Neural cell (in vitro differentiated cells): ENCODE measurements at regions not wholly inside any gene's neighbourhood (a gene's known extent, or its start where the extent isn't known, plus 50 kb on each side); places are given as distances from the start of the nearest gene placed in this dataset.

ENCODE experiments used
- H2AFZ ChIP-seq: fragments of 200-600, 300-800 bp; sonication (generic), shearing (Covaris generic); 2 replicates; pipeline ENCODE4 v1.6.0; 2014; ENCODE audit warnings: low read depth, mild to moderate bottlenecking, antibody characterized with exemption, low read length, moderate library complexity
- H3F3A ChIP-seq: fragments of 200-600 bp; shearing (Covaris generic); 2 replicates; pipeline ENCODE4 v1.6.1; 2016; ENCODE audit warnings: mild to moderate bottlenecking, moderate library complexity, mixed read lengths, antibody characterized with exemption, low read length; ENCODE audit not compliant: insufficient read depth, poor library complexity, severe bottlenecking
- H3K27ac ChIP-seq: fragments of 200-600, 300-800 bp; sonication (generic), shearing (Covaris generic); 2 replicates; pipeline ENCODE4 v1.5.1; 2014; ENCODE audit warnings: mild to moderate bottlenecking, low read length, moderate library complexity
- H3K27me3 ChIP-seq: fragments of 300-800, 200-600 bp; sonication (generic), shearing (Covaris generic); 2 replicates; pipeline ENCODE4 v1.6.0; 2014; ENCODE audit warnings: mild to moderate bottlenecking, low read depth, low read length, moderate library complexity; ENCODE audit not compliant: insufficient read depth
- H3K36me3 ChIP-seq: fragments of 300-800, 200-600 bp; sonication (generic), shearing (Covaris generic); 2 replicates; pipeline ENCODE4 v1.5.1; 2014; ENCODE audit warnings: mild to moderate bottlenecking, antibody characterized with exemption, low read length, moderate library complexity; ENCODE audit not compliant: insufficient read depth
- H3K4me2 ChIP-seq: fragments of 300-800, 200-600 bp; sonication (generic), shearing (Covaris generic); 2 replicates; pipeline ENCODE4 v1.6.0; 2014; ENCODE audit warnings: mild to moderate bottlenecking, low read length
- H3K4me3 ChIP-seq: fragments of 300-800, 200-600 bp; sonication (generic), shearing (Covaris generic); 2 replicates; pipeline ENCODE4 v1.5.1; 2014; ENCODE audit warnings: mild to moderate bottlenecking, low read length, moderate library complexity
- H3K79me2 ChIP-seq: fragments of 200-600 bp; shearing (Covaris generic); replicated peaks from 2 replicates; pipeline ENCODE4 v1.6.0; 2014; ENCODE audit warnings: mild to moderate bottlenecking, low read length, moderate library complexity; ENCODE audit not compliant: insufficient read depth
- H3K9ac ChIP-seq: fragments of 300-800, 200-600 bp; sonication (generic), shearing (Covaris generic); 2 replicates; pipeline ENCODE4 v1.6.1; 2016; ENCODE audit warnings: mild to moderate bottlenecking, low read length, mixed read lengths
- H3K9me2 ChIP-seq: fragments of 200-600 bp; shearing (Covaris generic); 2 replicates; pipeline ENCODE4 v1.6.1; 2016; ENCODE audit warnings: mild to moderate bottlenecking, low read length, mixed read lengths; ENCODE audit not compliant: insufficient read depth
- H3K9me3 ChIP-seq: fragments of 200-600, 300-800 bp; sonication (generic), shearing (Covaris generic); 2 replicates; pipeline ENCODE4 v1.6.1; 2016; ENCODE audit warnings: mild to moderate bottlenecking, mixed run types, low read length, moderate library complexity, mixed read lengths
- H4K20me1 ChIP-seq: fragments of 200-600 bp; shearing (Covaris generic); 2 replicates; pipeline ENCODE4 v1.6.1; 2016; ENCODE audit warnings: mild to moderate bottlenecking, mixed run types; ENCODE audit not compliant: insufficient read depth
- CTCF ChIP-seq: fragments of 450-650 bp; IDR thresholded peaks from 2 replicates; pipeline ENCODE4 v1.5.1; 2014; ENCODE audit warnings: antibody characterized with exemption, mild to moderate bottlenecking, moderate library complexity; ENCODE audit not compliant: poor library complexity, severe bottlenecking
- EP300 ChIP-seq: fragments of 450-650 bp; conservative IDR thresholded peaks from 2 replicates; pipeline ENCODE4 v1.6.1; 2014; ENCODE audit warnings: antibody characterized with exemption, mild to moderate bottlenecking, moderate library complexity; ENCODE audit not compliant: poor library complexity, severe bottlenecking
- EZH2 ChIP-seq: fragments of 200-600, 300-800 bp; shearing (Covaris generic), sonication (generic); IDR thresholded peaks from 2 replicates; pipeline ENCODE4 v1.6.1; 2014; ENCODE audit warnings: antibody characterized with exemption, low read length, borderline replicate concordance, mild to moderate bottlenecking; ENCODE audit not compliant: insufficient read depth, poor library complexity, severe bottlenecking
- MXI1 ChIP-seq: fragments of 450-650 bp; conservative IDR thresholded peaks from 2 replicates; pipeline ENCODE4 v1.6.1; 2014; ENCODE audit warnings: antibody characterized with exemption, mild to moderate bottlenecking; ENCODE audit not compliant: poor library complexity, severe bottlenecking
- POLR2AphosphoS5 ChIP-seq: IDR thresholded peaks from 2 replicates; pipeline ENCODE4 v1.6.1; 2012
- RAD21 ChIP-seq: fragments of 450-650 bp; conservative IDR thresholded peaks from 2 replicates; pipeline ENCODE4 v1.6.1; 2014; ENCODE audit warnings: antibody characterized with exemption, mild to moderate bottlenecking, moderate library complexity
- REST ChIP-seq: IDR thresholded peaks from 2 replicates; pipeline ENCODE4 v1.6.1; 2012; ENCODE audit warnings: borderline replicate concordance
- SMC3 ChIP-seq: fragments of 450-650 bp; conservative IDR thresholded peaks from 2 replicates; pipeline ENCODE4 v1.6.1; 2014; ENCODE audit warnings: antibody characterized with exemption, mild to moderate bottlenecking, moderate library complexity; ENCODE audit not compliant: poor library complexity
- TAF1 ChIP-seq: IDR thresholded peaks from 2 replicates; pipeline ENCODE4 v1.6.1; 2012; ENCODE audit warnings: low read depth

- H4K20me1 ChIP-seq: no peaks in the 10 kb centered on the region
- H3K9ac ChIP-seq: no peak overlapping the region
- H3K27ac ChIP-seq: no peak overlapping the region
Observed at GRCh38 chr7:47071866-47072265, 510.0 kb downstream of the TNS3 start.

GRCh38 chr7:47069385-47070076, 512.4 kb downstream of the TNS3 start:
- H3K4me2 ChIP-seq: no peak overlapping the region
- H3K9me3 ChIP-seq: no peaks in the 10 kb centered on the region
- H3K9me2 ChIP-seq: no peaks in the 10 kb centered on the region
- H3K36me3 ChIP-seq: no peaks in the 10 kb centered on the region
- H3K79me2 ChIP-seq: no peaks in the 10 kb centered on the region
- H3K4me3 ChIP-seq: no peak overlapping the region
- H2AFZ ChIP-seq: no peak overlapping the region
- no peaks in the 10 kb centered on the region for H3K27me3 ChIP-seq
- H3F3A ChIP-seq: no peaks in the 10 kb centered on the region
- H3K9ac ChIP-seq: no peak overlapping the region
- no peak overlapping the region for H3K27ac ChIP-seq
- no peaks in the 10 kb centered on the region for H4K20me1 ChIP-seq
- TF ChIP-seq MXI1: no peak
- TF ChIP-seq CTCF: no peak
- TF ChIP-seq EZH2: no peak
- no peak for TF ChIP-seq TAF1
- no peak for TF ChIP-seq POLR2AphosphoS5
- no peak for TF ChIP-seq SMC3
- TF ChIP-seq EP300: no peak
- no peak for TF ChIP-seq RAD21

More at GRCh38 chr7:47071866-47072265, 510.0 kb downstream of the TNS3 start:
- no peaks in the 10 kb centered on the region for H3K27me3 ChIP-seq
- H3K4me3 ChIP-seq: no peak overlapping the region
- no peak overlapping the region for H3K4me2 ChIP-seq
- H3F3A ChIP-seq: no peaks in the 10 kb centered on the region
- no peaks in the 10 kb centered on the region for H3K9me2 ChIP-seq
- TF ChIP-seq EZH2: no peak
- TF ChIP-seq REST: no peak
- no peak for TF ChIP-seq POLR2AphosphoS5
- no peak for TF ChIP-seq RAD21
- no peak for TF ChIP-seq CTCF
- TF ChIP-seq EP300: no peak
- no peak for TF ChIP-seq TAF1
- TF ChIP-seq MXI1: no peak
- no peaks in the 10 kb centered on the region for H3K79me2 ChIP-seq
- no peaks in the 10 kb centered on the region for H3K9me3 ChIP-seq
- H2AFZ ChIP-seq: no peak overlapping the region
- no peaks in the 10 kb centered on the region for H3K36me3 ChIP-seq
